NCI-H2196 treated with DMSO at 0.1 percent for 48 hours (cell line): ENCODE measurements at regions not wholly inside any gene's neighbourhood (a gene's known extent, or its start where the extent isn't known, plus 50 kb on each side); places are given as distances from the start of the nearest gene placed in this dataset.
"Not testable (repeated sequence)": the region's sequence is repeated elsewhere in the genome, so short reads cannot be mapped to it uniquely, and the experiment has no call there.

Source experiments
- DNase-seq: peaks from one replicate; lab custom pipeline; 2025; ENCODE audit not compliant: unreplicated experiment; lab: John Stamatoyannopoulos, UW

- no peak for DNase-seq
Measured at GRCh38 chr10:78207216-78207615, 173.6 kb downstream of the RPS24 start.

- no peak for DNase-seq
Measured at GRCh38 chr10:78207776-78208175, 174.1 kb downstream of the RPS24 start.

- no peak for DNase-seq
Measured at GRCh38 chr10:78209970-78210369, 176.3 kb downstream of the RPS24 start.

GRCh38 chr10:78210548-78210947 lies 176.9 kb downstream of the RPS24 start:
- no peak for DNase-seq

- DNase-seq, result no peak
Measured at GRCh38 chr10:78210976-78211375, 177.3 kb downstream of the RPS24 start.

- DNase-seq, result no peak
Measured at GRCh38 chr10:78211561-78212051, 177.9 kb downstream of the RPS24 start.

- DNase-seq, result peak; percentile 34
Measured at GRCh38 chr10:78212060-78212785, 178.6 kb downstream of the RPS24 start.

- no peak for DNase-seq
Measured at GRCh38 chr10:78212786-78213175, 179.1 kb downstream of the RPS24 start.

GRCh38 chr10:78214955-78215354 lies 181.3 kb downstream of the RPS24 start:
- no peak for DNase-seq

- DNase-seq, result no peak
Measured at GRCh38 chr10:78215645-78216044, 182.0 kb downstream of the RPS24 start.

- DNase-seq, result no peak
Measured at GRCh38 chr10:78217336-78217735, 183.7 kb downstream of the RPS24 start.

- DNase-seq, result no peak
Measured at GRCh38 chr10:78218798-78219490, 185.3 kb downstream of the RPS24 start.

- not testable (repeated sequence) for DNase-seq
Measured at GRCh38 chr10:78219568-78219967, 185.9 kb downstream of the RPS24 start.

- DNase-seq, result no peak
Measured at GRCh38 chr10:78220781-78221180, 187.1 kb downstream of the RPS24 start.

- no peak for DNase-seq
Measured at GRCh38 chr10:78222096-78222790, 188.6 kb downstream of the RPS24 start.

- no peak for DNase-seq
Measured at GRCh38 chr10:78223088-78223487, 189.4 kb downstream of the RPS24 start.

GRCh38 chr10:78224602-78225001 lies 190.9 kb downstream of the RPS24 start:
- DNase-seq, result no peak

GRCh38 chr10:78225594-78225993 lies 191.9 kb downstream of the RPS24 start:
- no peak for DNase-seq

GRCh38 chr10:78229489-78229888 lies 195.8 kb downstream of the RPS24 start:
- DNase-seq, result no peak

- DNase-seq, result no peak
Measured at GRCh38 chr10:78229950-78230675, 196.4 kb downstream of the RPS24 start.

GRCh38 chr10:78231327-78231726 lies 197.7 kb downstream of the RPS24 start:
- DNase-seq, result no peak
